OCI-LY1 (cell line): ENCODE measurements at regions not wholly inside any gene's neighbourhood (a gene's known extent, or its start where the extent isn't known, plus 50 kb on each side); places are given as distances from the start of the nearest gene placed in this dataset.

Experiments used
- EZH2 ChIP-seq: fragments of 200-600 bp; sonication (generic), shearing (Covaris generic); IDR thresholded peaks from 2 replicates; pipeline ENCODE4 v1.8.0; 2017; ENCODE audit warnings: borderline replicate concordance, mixed run types, mild to moderate bottlenecking, antibody characterized with exemption, low read length, moderate library complexity, mixed read lengths
- TF ChIP-seq, protein P1 (sequence below): fragments of 200-600 bp; sonication (generic), shearing (Covaris generic); IDR thresholded peaks from 2 replicates; pipeline ENCODE4 v1.5.1; 2017; ENCODE audit warnings: mild to moderate bottlenecking, antibody characterized with exemption, low read length, moderate library complexity, mixed read lengths

DNA sequence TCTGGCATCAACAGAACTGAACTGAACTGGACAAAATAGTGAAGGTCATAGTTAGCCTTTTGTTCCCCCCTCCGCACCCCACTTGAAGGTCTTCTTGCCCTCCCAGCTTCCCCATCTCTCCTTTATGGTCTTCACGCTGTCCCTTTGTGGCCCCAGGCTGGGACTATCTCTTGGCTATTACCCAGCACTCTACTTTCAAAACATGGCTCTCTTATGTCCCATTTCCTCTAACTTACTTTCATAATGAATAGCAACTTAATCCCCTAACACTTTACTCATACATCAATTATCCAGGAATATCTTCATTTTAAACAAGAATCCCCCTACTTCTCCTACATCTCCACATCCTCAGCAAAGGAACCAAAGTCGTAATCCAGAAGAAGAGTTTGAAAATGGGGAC, 135.3 kb upstream of the ITGB1 start:
- no peak for TF ChIP-seq EZH2
- TF ChIP-seq, protein P1, sequence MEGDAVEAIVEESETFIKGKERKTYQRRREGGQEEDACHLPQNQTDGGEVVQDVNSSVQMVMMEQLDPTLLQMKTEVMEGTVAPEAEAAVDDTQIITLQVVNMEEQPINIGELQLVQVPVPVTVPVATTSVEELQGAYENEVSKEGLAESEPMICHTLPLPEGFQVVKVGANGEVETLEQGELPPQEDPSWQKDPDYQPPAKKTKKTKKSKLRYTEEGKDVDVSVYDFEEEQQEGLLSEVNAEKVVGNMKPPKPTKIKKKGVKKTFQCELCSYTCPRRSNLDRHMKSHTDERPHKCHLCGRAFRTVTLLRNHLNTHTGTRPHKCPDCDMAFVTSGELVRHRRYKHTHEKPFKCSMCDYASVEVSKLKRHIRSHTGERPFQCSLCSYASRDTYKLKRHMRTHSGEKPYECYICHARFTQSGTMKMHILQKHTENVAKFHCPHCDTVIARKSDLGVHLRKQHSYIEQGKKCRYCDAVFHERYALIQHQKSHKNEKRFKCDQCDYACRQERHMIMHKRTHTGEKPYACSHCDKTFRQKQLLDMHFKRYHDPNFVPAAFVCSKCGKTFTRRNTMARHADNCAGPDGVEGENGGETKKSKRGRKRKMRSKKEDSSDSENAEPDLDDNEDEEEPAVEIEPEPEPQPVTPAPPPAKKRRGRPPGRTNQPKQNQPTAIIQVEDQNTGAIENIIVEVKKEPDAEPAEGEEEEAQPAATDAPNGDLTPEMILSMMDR, result no peak
